ENCODE measurements at regions not wholly inside any gene's neighbourhood (a gene's known extent, or its start where the extent isn't known, plus 50 kb on each side); places are given as distances from the start of the nearest gene placed in this dataset.

GRCh38 chr13:90776051-90776748 is 571.3 kb upstream of the MIR17HG start:
- TF ChIP-seq GATA2 (IDR thresholded peaks at IDR 0.05; ENCODE audit: low read depth, low read length) (no peak), GATA3 (IDR thresholded peaks at IDR 0.05; ENCODE audit: low read depth, low read length) (no peak)

Measured in SH-SY5Y (cell line).